Ishikawa (cell line): ENCODE measurements at regions not wholly inside any gene's neighbourhood (a gene's known extent, or its start where the extent isn't known, plus 50 kb on each side); places are given as distances from the start of the nearest gene placed in this dataset.

Experiments used
- CEBPB ChIP-seq: IDR thresholded peaks from 2 replicates; pipeline ENCODE4 v1.6.1; 2012
- CREB1 ChIP-seq: IDR thresholded peaks from 2 replicates; pipeline ENCODE4 v1.6.1; 2012; ENCODE audit warnings: low read depth
- EGR1 ChIP-seq: IDR thresholded peaks from 2 replicates; pipeline ENCODE4 v1.6.1; 2012
- EP300 ChIP-seq: IDR thresholded peaks from 2 replicates; pipeline ENCODE4 v1.6.1; 2012; ENCODE audit warnings: borderline replicate concordance
- FOXM1 ChIP-seq: IDR thresholded peaks from 2 replicates; pipeline ENCODE4 v1.6.1; 2012; ENCODE audit warnings: low read depth, borderline replicate concordance
- MAX ChIP-seq: IDR thresholded peaks from 2 replicates; pipeline ENCODE4 v1.6.1; 2012
- NFIC ChIP-seq: IDR thresholded peaks from 2 replicates; pipeline ENCODE4 v1.6.1; 2012
- RAD21 ChIP-seq: IDR thresholded peaks from 2 replicates; pipeline ENCODE4 v1.6.1; 2012; ENCODE audit warnings: low read depth
- REST ChIP-seq: IDR thresholded peaks from 2 replicates; pipeline ENCODE4 v1.6.1; 2012; ENCODE audit warnings: low read depth, mild to moderate bottlenecking
- TAF1 ChIP-seq: IDR thresholded peaks from 2 replicates; pipeline ENCODE4 v1.6.1; 2012; ENCODE audit warnings: low read depth, mild to moderate bottlenecking
- TCF12 ChIP-seq: IDR thresholded peaks from 2 replicates; pipeline ENCODE4 v1.6.1; 2012; ENCODE audit warnings: low read depth
- TEAD4 ChIP-seq: IDR thresholded peaks from 2 replicates; pipeline ENCODE4 v1.6.1; 2012
- USF1 ChIP-seq: IDR thresholded peaks from 2 replicates; pipeline ENCODE4 v1.6.1; 2012
- YY1 ChIP-seq: IDR thresholded peaks from 2 replicates; pipeline ENCODE4 v1.6.1; 2012; ENCODE audit warnings: low read depth
- ZBTB7A ChIP-seq: IDR thresholded peaks from 2 replicates; pipeline ENCODE4 v1.6.1; 2012; ENCODE audit warnings: low read depth

GRCh38 chr3:25938566-25939325 is 148.9 kb downstream of the OXSM start:
- no peak for TF ChIP-seq TEAD4
- TF ChIP-seq CEBPB = no peak
- TF ChIP-seq CREB1 = no peak

GRCh38 chr3:25940935-25941334 is 151.0 kb downstream of the OXSM start:
- no peak for TF ChIP-seq RAD21
- no peak for TF ChIP-seq EP300
- TF ChIP-seq FOXM1 = no peak
- TF ChIP-seq YY1 = no peak
- no peak for TF ChIP-seq TEAD4
- no peak for TF ChIP-seq MAX
- TF ChIP-seq CREB1 = no peak
- no peak for TF ChIP-seq ZBTB7A
- TF ChIP-seq REST = no peak
- no peak for TF ChIP-seq USF1
- no peak for TF ChIP-seq NFIC

GRCh38 chr3:25944329-25944728 is 154.4 kb downstream of the OXSM start:
- TF ChIP-seq USF1 (no peak), ZBTB7A (no peak), TCF12 (no peak), TEAD4 (no peak), EP300 (no peak)

GRCh38 chr3:25945366-25945765 is 155.5 kb downstream of the OXSM start:
- TF ChIP-seq NFIC = no peak
- no peak for TF ChIP-seq CEBPB
- no peak for TF ChIP-seq REST
- no peak for TF ChIP-seq YY1
- TF ChIP-seq TAF1 = no peak
- no peak for TF ChIP-seq MAX
- no peak for TF ChIP-seq TCF12
- TF ChIP-seq EGR1 = no peak
- TF ChIP-seq USF1 = no peak

- no peak for TF ChIP-seq ZBTB7A
- TF ChIP-seq YY1 = no peak
- no peak for TF ChIP-seq EGR1
- TF ChIP-seq TCF12 = no peak
- TF ChIP-seq REST = no peak
- TF ChIP-seq USF1 = no peak
- no peak for TF ChIP-seq NFIC
- no peak for TF ChIP-seq FOXM1
Observed at GRCh38 chr3:25945836-25946235, 155.9 kb downstream of the OXSM start.
